IgD-negative memory B cell (primary cell): ENCODE measurements at regions not wholly inside any gene's neighbourhood (a gene's known extent, or its start where the extent isn't known, plus 50 kb on each side); places are given as distances from the start of the nearest gene placed in this dataset.

Experiments
- H3K27ac Mint-ChIP-seq, 3 donors: one replicate each; pipeline ENCODE4 v1.8.0; 2020 to 2022; ENCODE audit warnings: mild to moderate bottlenecking in 3 of 3, mixed read lengths in 3 of 3, moderate library complexity in 1 of 3
- H3K27me3 Mint-ChIP-seq: one replicate; pipeline ENCODE4 v1.8.0; 2021; ENCODE audit warnings: mixed read lengths
- H3K36me3 Mint-ChIP-seq: one replicate; pipeline ENCODE4 v1.8.0; 2020; ENCODE audit warnings: mild to moderate bottlenecking, mixed read lengths
- H3K4me1 Mint-ChIP-seq, 3 donors: one replicate each; pipeline ENCODE4 v1.8.0; 2020 to 2022; ENCODE audit warnings: mixed read lengths in 3 of 3, mild to moderate bottlenecking in 1 of 3
- H3K4me3 Mint-ChIP-seq, 4 donors: one replicate each; pipeline ENCODE4 v1.8.0; 2020 to 2022; ENCODE audit warnings: mild to moderate bottlenecking in 4 of 4, mixed read lengths in 4 of 4, moderate library complexity in 3 of 4
- H3K9me3 Mint-ChIP-seq, 3 donors: one replicate each; pipeline ENCODE4 v1.8.0; 2020 to 2021; ENCODE audit warnings: mixed read lengths in 3 of 3, mild to moderate bottlenecking in 1 of 3

GRCh38 chr6:163951326-163951725 lies 536.8 kb downstream of the QKI start:
- Mint-ChIP-seq H3K27me3 (peaks cover 7% of the 10 kb centered on the region), H3K27ac (no peak overlapping the region), H3K4me1 (peaks cover 0 to 3% (median 0%) of the 10 kb centered on the region in 3 donors), H3K4me3 (no peak overlapping the region), H3K36me3 (peaks cover 6% of the 10 kb centered on the region), H3K9me3 (no peaks in the 10 kb centered on the region)

- H3K9me3 Mint-ChIP-seq, result no peaks in the 10 kb centered on the region
- H3K36me3 Mint-ChIP-seq, result peaks cover 6% of the 10 kb centered on the region
- H3K27me3 Mint-ChIP-seq, result peaks cover 5% of the 10 kb centered on the region
Measured at GRCh38 chr6:163950159-163950558, 535.6 kb downstream of the QKI start.

GRCh38 chr6:163949431-163949830 lies 534.9 kb downstream of the QKI start:
- Mint-ChIP-seq H3K27me3 (peaks cover 7% of the 10 kb centered on the region), H3K9me3 (no peaks in the 10 kb centered on the region), H3K4me3 (no peak overlapping the region), H3K4me1 (peaks cover 0 to 3% (median 0%) of the 10 kb centered on the region in 3 donors), H3K27ac (no peak overlapping the region), H3K36me3 (peaks cover 6% of the 10 kb centered on the region)

More at GRCh38 chr6:163950159-163950558, 535.6 kb downstream of the QKI start:
- Mint-ChIP-seq H3K4me1 (peaks cover 0 to 3% (median 0%) of the 10 kb centered on the region in 3 donors), H3K4me3 (no peak overlapping the region), H3K27ac (no peak overlapping the region)

GRCh38 chr6:163948250-163948649 lies 533.7 kb downstream of the QKI start:
- no peaks in the 10 kb centered on the region for H3K9me3 Mint-ChIP-seq
- peaks cover 12% of the 10 kb centered on the region for H3K27me3 Mint-ChIP-seq
- no peaks in the 10 kb centered on the region for H3K4me1 Mint-ChIP-seq
- peaks cover 6% of the 10 kb centered on the region for H3K36me3 Mint-ChIP-seq
- H3K27ac Mint-ChIP-seq, result no peak overlapping the region
- no peak overlapping the region for H3K4me3 Mint-ChIP-seq

GRCh38 chr6:163947276-163947675 lies 532.8 kb downstream of the QKI start:
- peak overlapping the region in 1 of 4 donors; percentile 19 for H3K4me3 Mint-ChIP-seq
- no peaks in the 10 kb centered on the region for H3K9me3 Mint-ChIP-seq
- H3K27me3 Mint-ChIP-seq, result peaks cover 8% of the 10 kb centered on the region
- H3K27ac Mint-ChIP-seq, result no peak overlapping the region
- H3K4me1 Mint-ChIP-seq, result no peaks in the 10 kb centered on the region
- peaks cover 6% of the 10 kb centered on the region for H3K36me3 Mint-ChIP-seq

GRCh38 chr6:163946437-163946836 lies 531.9 kb downstream of the QKI start:
- Mint-ChIP-seq H3K27ac (no peak overlapping the region), H3K36me3 (peaks cover 6% of the 10 kb centered on the region), H3K4me3 (peak overlapping the region in 1 of 4 donors; percentile 55), H3K4me1 (no peaks in the 10 kb centered on the region), H3K9me3 (no peaks in the 10 kb centered on the region), H3K27me3 (peaks cover 13% of the 10 kb centered on the region)

- Mint-ChIP-seq H3K36me3 (peaks cover 4% of the 10 kb centered on the region), H3K27me3 (peaks cover 13% of the 10 kb centered on the region), H3K4me3 (no peak overlapping the region), H3K4me1 (no peaks in the 10 kb centered on the region), H3K9me3 (no peaks in the 10 kb centered on the region), H3K27ac (no peak overlapping the region)
Measured at GRCh38 chr6:163945808-163946207, 531.3 kb downstream of the QKI start.

- Mint-ChIP-seq H3K4me3 (no peak overlapping the region), H3K9me3 (no peaks in the 10 kb centered on the region), H3K27ac (no peak overlapping the region), H3K4me1 (no peaks in the 10 kb centered on the region), H3K36me3 (peaks cover 4% of the 10 kb centered on the region), H3K27me3 (peaks cover 22% of the 10 kb centered on the region)
Measured at GRCh38 chr6:163944897-163945296, 530.4 kb downstream of the QKI start.

GRCh38 chr6:163943607-163944385 lies 529.3 kb downstream of the QKI start:
- peaks cover 4% of the 10 kb centered on the region for H3K36me3 Mint-ChIP-seq
- no peaks in the 10 kb centered on the region for H3K4me1 Mint-ChIP-seq
- H3K9me3 Mint-ChIP-seq, result no peaks in the 10 kb centered on the region
- no peak overlapping the region for H3K4me3 Mint-ChIP-seq
- peak overlapping the region in 1 of 3 donors; percentile 17 for H3K27ac Mint-ChIP-seq
- peaks cover 26% of the 10 kb centered on the region for H3K27me3 Mint-ChIP-seq

GRCh38 chr6:163942790-163943189 lies 528.3 kb downstream of the QKI start:
- Mint-ChIP-seq H3K27me3 (peaks cover 26% of the 10 kb centered on the region), H3K4me1 (no peaks in the 10 kb centered on the region), H3K27ac (no peak overlapping the region)

GRCh38 chr6:163941624-163941976 lies 527.1 kb downstream of the QKI start:
- Mint-ChIP-seq H3K27me3 (peaks cover 26% of the 10 kb centered on the region), H3K4me3 (no peak overlapping the region), H3K27ac (no peak overlapping the region), H3K36me3 (no peaks in the 10 kb centered on the region), H3K4me1 (no peaks in the 10 kb centered on the region), H3K9me3 (no peaks in the 10 kb centered on the region)

More at GRCh38 chr6:163942790-163943189, 528.3 kb downstream of the QKI start:
- no peaks in the 10 kb centered on the region for H3K36me3 Mint-ChIP-seq
- H3K4me3 Mint-ChIP-seq, result no peak overlapping the region
- no peaks in the 10 kb centered on the region for H3K9me3 Mint-ChIP-seq

- peaks cover 26% of the 10 kb centered on the region for H3K27me3 Mint-ChIP-seq
- no peaks in the 10 kb centered on the region for H3K4me1 Mint-ChIP-seq
- no peak overlapping the region for H3K27ac Mint-ChIP-seq
- H3K4me3 Mint-ChIP-seq, result no peak overlapping the region
- H3K9me3 Mint-ChIP-seq, result no peaks in the 10 kb centered on the region
- H3K36me3 Mint-ChIP-seq, result no peaks in the 10 kb centered on the region
Measured at GRCh38 chr6:163940705-163941623, 526.4 kb downstream of the QKI start.

GRCh38 chr6:163937071-163937470 lies 522.6 kb downstream of the QKI start:
- peaks cover 0 to 4% (median 0%) of the 10 kb centered on the region in 3 donors for H3K4me1 Mint-ChIP-seq
- H3K9me3 Mint-ChIP-seq, result no peaks in the 10 kb centered on the region
- no peak overlapping the region for H3K27ac Mint-ChIP-seq
- H3K36me3 Mint-ChIP-seq, result no peaks in the 10 kb centered on the region
- peaks cover 25% of the 10 kb centered on the region for H3K27me3 Mint-ChIP-seq
- H3K4me3 Mint-ChIP-seq, result no peak overlapping the region

GRCh38 chr6:163935158-163935762 lies 520.7 kb downstream of the QKI start:
- Mint-ChIP-seq H3K27me3 (peaks cover 15% of the 10 kb centered on the region), H3K27ac (peak overlapping the region in 1 of 3 donors; percentile 20), H3K9me3 (no peaks in the 10 kb centered on the region), H3K36me3 (no peaks in the 10 kb centered on the region), H3K4me3 (no peak overlapping the region), H3K4me1 (peaks cover 0 to 4% (median 0%) of the 10 kb centered on the region in 3 donors)

GRCh38 chr6:163930012-163930411 lies 515.5 kb downstream of the QKI start:
- peaks cover 5% of the 10 kb centered on the region for H3K27me3 Mint-ChIP-seq
- H3K27ac Mint-ChIP-seq, result no peak overlapping the region
- no peak overlapping the region for H3K4me3 Mint-ChIP-seq

More at GRCh38 chr6:163930012-163930411, 515.5 kb downstream of the QKI start:
- Mint-ChIP-seq H3K4me1 (peaks cover 0 to 4% (median 0%) of the 10 kb centered on the region in 3 donors), H3K36me3 (no peaks in the 10 kb centered on the region), H3K9me3 (no peaks in the 10 kb centered on the region)
